HG02571 (cell line): ENCODE measurements at regions not wholly inside any gene's neighbourhood (a gene's known extent, or its start where the extent isn't known, plus 50 kb on each side); places are given as distances from the start of the nearest gene placed in this dataset.
"Not testable (repeated sequence)": the region's sequence is repeated elsewhere in the genome, so short reads cannot be mapped to it uniquely, and the experiment has no call there.

Experiments used
- ATAC-seq: cut with Tn5 transposase; IDR thresholded peaks from one replicate; pipeline ENCODE4 v1.9.1; 2021; ENCODE audit warnings: mild to moderate bottlenecking, moderate library complexity; ENCODE audit not compliant: unreplicated experiment

- ATAC-seq = no peak
Observed at GRCh38 chr1:101185421-101185820, 51.4 kb upstream of the S1PR1 start.

- no peak for ATAC-seq
Observed at GRCh38 chr1:101183388-101183699, 53.5 kb upstream of the S1PR1 start.

- no peak for ATAC-seq
Observed at GRCh38 chr1:101182627-101183387, 54.0 kb upstream of the S1PR1 start.

GRCh38 chr1:101181930-101182329, 54.9 kb upstream of the S1PR1 start:
- ATAC-seq = no peak

- ATAC-seq = peak; percentile 90
Observed at GRCh38 chr1:101178688-101179491, 57.9 kb upstream of the S1PR1 start.

- ATAC-seq = peak; percentile 1
Observed at GRCh38 chr1:101178341-101178687, 58.5 kb upstream of the S1PR1 start.

GRCh38 chr1:101175886-101176285, 60.9 kb upstream of the S1PR1 start:
- no peak for ATAC-seq

- ATAC-seq = no peak
Observed at GRCh38 chr1:101175466-101175865, 61.4 kb upstream of the S1PR1 start.

- no peak for ATAC-seq
Observed at GRCh38 chr1:101174722-101175121, 62.1 kb upstream of the S1PR1 start.

GRCh38 chr1:101174298-101174697, 62.5 kb upstream of the S1PR1 start:
- not testable (repeated sequence) for ATAC-seq

- ATAC-seq = no peak
Observed at GRCh38 chr1:101170506-101171050, 66.2 kb upstream of the S1PR1 start.

- no peak for ATAC-seq
Observed at GRCh38 chr1:101167891-101168290, 68.9 kb upstream of the S1PR1 start.

GRCh38 chr1:101166583-101167120, 70.2 kb upstream of the S1PR1 start:
- ATAC-seq = no peak

GRCh38 chr1:101165954-101166353, 70.9 kb upstream of the S1PR1 start:
- ATAC-seq = no peak

- ATAC-seq = no peak
Observed at GRCh38 chr1:101165532-101165931, 71.3 kb upstream of the S1PR1 start.

GRCh38 chr1:101164776-101165175, 72.0 kb upstream of the S1PR1 start:
- no peak for ATAC-seq

GRCh38 chr1:101162736-101163735, 73.8 kb upstream of the S1PR1 start:
- no peak for ATAC-seq

- ATAC-seq = no peak
Observed at GRCh38 chr1:101162300-101162699, 74.5 kb upstream of the S1PR1 start.

- no peak for ATAC-seq
Observed at GRCh38 chr1:101161619-101162018, 75.2 kb upstream of the S1PR1 start.

GRCh38 chr1:101158424-101158823, 78.4 kb upstream of the S1PR1 start:
- ATAC-seq = no peak

- no peak for ATAC-seq
Observed at GRCh38 chr1:101154547-101154946, 82.3 kb upstream of the S1PR1 start.
